ENCODE measurements at regions not wholly inside any gene's neighbourhood (a gene's known extent, or its start where the extent isn't known, plus 50 kb on each side); places are given as distances from the start of the nearest gene placed in this dataset.

GRCh38 chr1:106207185-106207584, 849.3 kb upstream of the PRMT6 start:
- no peak for TF ChIP-seq CTCF (IDR thresholded peaks at IDR 0.05 in 4 of 5, conservative IDR thresholded peaks at IDR 0.05 in 1 of 5)
- TF ChIP-seq POLR2A (IDR thresholded peaks at IDR 0.05) = no peak
